Astrocyte of the cerebellum (primary cell): ENCODE measurements at regions not wholly inside any gene's neighbourhood (a gene's known extent, or its start where the extent isn't known, plus 50 kb on each side); places are given as distances from the start of the nearest gene placed in this dataset.

Experiments
- DNase-seq: peaks from one replicate; pipeline ENCODE4 v3.0.0-alpha.2; 2011; ENCODE audit warnings: low read depth
- H3K4me3 ChIP-seq: 2 replicates; pipeline ENCODE4 v1.5.1; 2011; ENCODE audit warnings: mild to moderate bottlenecking, low read depth, low read length, moderate library complexity
- in situ Hi-C: cut with HindIII; loops from 2 replicates; pipeline ENCODE4 v1.10.0; 2017; ENCODE audit warnings: low sequenced_read_pairs
- TF ChIP-seq, protein P1 (sequence below): IDR thresholded peaks from 2 replicates; pipeline ENCODE4 v1.5.1; 2012; ENCODE audit warnings: low read length, low read depth, moderate library complexity, mild to moderate bottlenecking; ENCODE audit errors: missing control alignments

DNA sequence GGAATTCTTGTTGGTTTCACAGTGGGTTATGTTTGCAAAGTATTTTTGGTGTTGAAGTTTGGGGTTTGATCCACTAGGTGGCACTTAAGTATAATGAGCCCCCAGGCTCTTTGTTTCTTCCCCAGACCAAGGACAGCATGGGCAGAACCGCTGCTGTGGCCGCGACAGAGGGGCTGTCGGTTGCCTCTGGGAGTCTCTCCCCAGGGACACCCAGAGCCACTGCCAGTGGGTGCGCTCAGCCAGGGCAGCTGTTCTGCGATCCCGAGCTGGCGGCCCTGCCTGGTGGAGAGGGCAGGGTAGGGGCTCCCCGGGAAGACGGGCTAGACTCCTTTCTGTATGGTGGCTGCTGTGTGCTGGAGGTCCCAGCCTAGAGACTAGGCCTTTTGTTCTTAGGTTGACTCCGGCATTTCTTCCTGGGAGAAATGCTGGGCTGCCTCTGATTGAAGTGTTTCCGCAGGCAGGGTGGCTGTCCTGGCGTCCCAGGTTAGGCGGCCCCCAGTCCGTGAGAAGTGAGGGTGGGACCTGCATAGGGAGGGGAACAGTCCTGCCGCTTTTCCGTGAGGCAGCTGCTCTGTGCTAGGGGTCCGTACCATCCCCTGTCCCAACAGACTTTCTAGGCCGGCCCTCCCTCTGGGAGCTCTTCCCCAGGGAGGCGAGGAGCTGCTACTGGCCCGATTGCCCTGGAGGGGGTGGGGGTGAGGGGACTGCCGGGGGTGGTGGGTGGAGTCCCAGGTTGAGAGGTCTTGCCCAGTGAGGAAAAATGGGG, 253.1 kb upstream of the PELI2 start:
- TF ChIP-seq, protein P1, sequence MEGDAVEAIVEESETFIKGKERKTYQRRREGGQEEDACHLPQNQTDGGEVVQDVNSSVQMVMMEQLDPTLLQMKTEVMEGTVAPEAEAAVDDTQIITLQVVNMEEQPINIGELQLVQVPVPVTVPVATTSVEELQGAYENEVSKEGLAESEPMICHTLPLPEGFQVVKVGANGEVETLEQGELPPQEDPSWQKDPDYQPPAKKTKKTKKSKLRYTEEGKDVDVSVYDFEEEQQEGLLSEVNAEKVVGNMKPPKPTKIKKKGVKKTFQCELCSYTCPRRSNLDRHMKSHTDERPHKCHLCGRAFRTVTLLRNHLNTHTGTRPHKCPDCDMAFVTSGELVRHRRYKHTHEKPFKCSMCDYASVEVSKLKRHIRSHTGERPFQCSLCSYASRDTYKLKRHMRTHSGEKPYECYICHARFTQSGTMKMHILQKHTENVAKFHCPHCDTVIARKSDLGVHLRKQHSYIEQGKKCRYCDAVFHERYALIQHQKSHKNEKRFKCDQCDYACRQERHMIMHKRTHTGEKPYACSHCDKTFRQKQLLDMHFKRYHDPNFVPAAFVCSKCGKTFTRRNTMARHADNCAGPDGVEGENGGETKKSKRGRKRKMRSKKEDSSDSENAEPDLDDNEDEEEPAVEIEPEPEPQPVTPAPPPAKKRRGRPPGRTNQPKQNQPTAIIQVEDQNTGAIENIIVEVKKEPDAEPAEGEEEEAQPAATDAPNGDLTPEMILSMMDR, result no peak
- no peak for DNase-seq
- H3K4me3 ChIP-seq, result no peak overlapping the region
- in situ Hi-C loops, result no loop called here

DNA sequence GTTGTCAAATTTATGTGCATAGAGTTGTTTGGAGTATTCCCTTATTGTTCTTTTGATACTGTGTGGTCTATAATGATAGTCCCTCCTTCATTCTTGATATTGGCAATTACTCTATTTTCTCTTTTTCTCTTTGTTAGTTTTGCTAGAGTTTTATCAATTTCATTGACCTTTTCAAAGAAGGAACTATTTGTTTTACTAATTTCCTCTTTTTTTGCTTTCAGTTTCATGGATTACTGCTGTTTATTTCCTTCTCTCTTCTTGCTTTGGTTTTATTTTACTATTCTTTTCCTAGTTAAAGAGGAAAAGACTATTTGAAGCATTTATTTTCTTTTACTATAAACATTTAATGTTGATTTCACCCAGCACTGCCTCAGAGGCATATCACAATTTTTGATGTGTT, 250.9 kb upstream of the PELI2 start:
- TF ChIP-seq, protein P1, result no peak
- in situ Hi-C loops, result no loop called here

DNA sequence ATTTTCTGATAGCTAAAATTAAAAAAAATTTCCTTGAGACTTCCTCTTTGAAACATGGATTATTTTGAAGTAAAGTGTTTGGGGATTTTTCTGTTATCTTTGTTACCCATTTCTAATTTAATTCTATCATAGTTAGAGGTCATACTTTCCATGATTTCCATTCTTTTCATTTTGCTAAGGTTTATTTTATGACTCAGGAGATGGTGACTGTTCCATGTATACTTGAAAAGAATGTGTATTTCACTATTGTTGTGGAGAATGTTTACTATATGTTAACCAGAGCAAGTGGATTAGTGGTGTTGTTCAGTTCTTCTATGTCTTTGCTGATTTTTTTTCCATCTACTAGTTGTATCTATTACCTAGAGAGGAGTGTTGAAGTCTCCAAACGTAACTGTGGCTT, 250.5 kb upstream of the PELI2 start:
- H3K4me3 ChIP-seq, result no peak overlapping the region
- in situ Hi-C loops, result no loop called here
- TF ChIP-seq, protein P1, result no peak
- DNase-seq, result no peak

More for the DNA sequence above, 250.9 kb upstream of the PELI2 start:
- DNase-seq, result no peak
- no peak overlapping the region for H3K4me3 ChIP-seq

DNA sequence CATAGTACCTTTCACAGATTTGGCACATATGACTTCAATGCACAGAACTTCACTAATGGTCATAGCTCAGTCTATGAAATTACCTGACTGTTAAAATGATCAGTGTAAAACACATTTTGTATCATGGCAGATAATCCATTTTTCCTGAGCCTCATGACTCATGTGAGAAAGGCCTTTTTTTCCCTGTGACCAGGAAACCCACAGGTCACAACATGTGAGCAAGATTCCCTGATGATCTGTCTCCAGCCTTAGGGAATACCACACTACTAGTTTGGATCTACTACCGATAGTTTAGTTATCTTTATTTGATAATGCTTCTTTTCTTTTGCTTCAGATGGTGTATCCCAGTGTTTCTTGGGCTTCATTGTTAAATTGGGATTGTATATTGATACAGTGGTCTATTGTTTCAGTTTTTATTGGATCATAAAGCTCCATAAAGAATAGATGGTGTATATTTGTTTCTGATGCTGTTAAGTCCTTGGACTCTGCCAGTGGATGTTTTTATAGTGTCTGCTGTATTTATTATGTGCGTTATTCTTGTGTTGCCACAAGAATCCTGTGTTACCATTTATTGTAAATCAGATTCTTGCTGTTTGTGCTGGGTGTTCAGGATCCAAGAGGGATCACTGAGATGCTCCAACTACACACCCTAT, 248.7 kb upstream of the PELI2 start:
- H3K4me3 ChIP-seq, result no peak overlapping the region
- in situ Hi-C loops, result no loop called here
- DNase-seq, result no peak
- TF ChIP-seq, protein P1, result no peak

DNA sequence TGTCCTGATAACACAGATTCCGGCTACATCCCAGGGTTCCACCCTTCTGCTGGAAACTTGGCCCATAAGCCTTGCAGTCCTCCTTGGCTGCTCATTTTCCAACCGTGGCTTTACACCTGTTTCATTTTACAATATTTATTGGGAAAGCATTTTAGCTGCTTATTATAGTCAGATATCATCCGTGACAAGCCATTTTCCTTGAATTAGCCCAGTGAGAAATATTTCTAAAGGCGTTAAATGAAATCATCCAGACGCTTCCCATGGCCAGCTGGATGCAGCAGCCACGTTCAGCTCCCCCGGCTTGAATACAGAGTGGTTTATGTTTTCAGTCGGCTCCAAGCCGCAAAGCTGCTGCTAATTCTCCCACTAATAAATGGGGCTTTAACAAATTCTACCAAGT, 245.0 kb upstream of the PELI2 start:
- TF ChIP-seq, protein P1, result no peak
- H3K4me3 ChIP-seq, result no peak overlapping the region
- in situ Hi-C loops, result no loop called here
- DNase-seq, result no peak

DNA sequence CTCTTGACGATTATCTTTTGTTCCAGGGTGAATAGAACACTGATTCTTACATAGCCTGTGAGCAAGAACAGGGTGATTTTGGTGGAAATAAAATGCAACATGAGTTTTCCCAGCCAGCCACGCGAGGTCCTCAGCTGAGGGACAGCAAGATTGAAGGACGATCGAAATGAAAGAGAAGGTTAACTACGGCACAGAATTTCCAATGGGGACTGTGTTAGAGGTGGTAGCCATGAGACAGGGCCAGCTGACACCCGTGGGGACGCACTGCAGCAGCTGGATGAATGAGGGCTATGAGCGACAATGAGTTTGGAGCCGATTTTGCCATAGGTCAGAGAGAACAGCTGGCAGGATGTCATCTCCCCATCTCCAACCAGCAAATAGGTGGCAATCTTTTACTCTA, 243.4 kb upstream of the PELI2 start:
- no peak for DNase-seq
- TF ChIP-seq, protein P1, result no peak
- in situ Hi-C loops, result no loop called here
- no peak overlapping the region for H3K4me3 ChIP-seq
